Body of pancreas (tissue), 4 donors: ENCODE measurements at regions not wholly inside any gene's neighbourhood (a gene's known extent, or its start where the extent isn't known, plus 50 kb on each side); places are given as distances from the start of the nearest gene placed in this dataset.

Experiments
- ATAC-seq: fragments of 150-250 bp; one replicate; pipeline ENCODE4 v1.9.1; 2016
- DNase-seq, 4 donors: peaks; one replicate each; pipeline ENCODE4 v3.0.0-alpha.2; 2019
- H3K27ac ChIP-seq, 4 donors: fragments of 200-600 bp; sonication (generic); 1 replicate in 3 of 4; 2 replicates in 1 of 4; pipeline versions ENCODE4 v1.5.1 to v1.6.1; 2016 to 2019; ENCODE audit warnings: mild to moderate bottlenecking in 1 of 4, mixed read lengths in 1 of 4, moderate library complexity in 1 of 4
- H3K27me3 ChIP-seq, 2 donors: fragments of 200-600 bp; sonication (generic); one replicate each; pipeline ENCODE4 v1.6.0; 2016; ENCODE audit warnings: mild to moderate bottlenecking in 1 of 2
- H3K36me3 ChIP-seq, 2 donors: fragments of 200-600 bp; sonication (generic); replicated peaks in 1 of 2; 2 replicates each; pipeline ENCODE4 v1.5.1; 2016; ENCODE audit warnings: low read depth in 2 of 2; ENCODE audit not compliant: insufficient read depth in 1 of 2
- H3K4me1 ChIP-seq: fragments of 200-600 bp; sonication (generic); one replicate; pipeline ENCODE4 v1.6.0; 2016
- H3K4me3 ChIP-seq, 2 donors: fragments of 200-600 bp; sonication (generic); 1 replicate in 1 of 2; 2 replicates in 1 of 2; pipeline ENCODE4 v1.5.1; 2016 to 2019
- H3K9me3 ChIP-seq, 3 donors: fragments of 200-600 bp; sonication (generic); 1 replicate in 2 of 3; 2 replicates in 1 of 3; pipeline ENCODE4 v1.5.1; 2016
- POLR2A ChIP-seq, 3 donors: fragments of 450-650 bp; IDR thresholded peaks; one replicate each; pipeline ENCODE4 v1.6.1; 2016; ENCODE audit warnings: antibody characterized with exemption in 3 of 3, mild to moderate bottlenecking in 2 of 3
- WGBS, 2 donors: methylation state at CpG; one replicate each; pipeline ENCODE4 v1.1.5; 2017; 5-methylcytosine and 5-hydroxymethylcytosine counted together
- intact Hi-C: fragments of 100-400 bp; cut with DNase I; formaldehyde crosslinking; loops from one replicate; pipeline ENCODE4 v1.15.1; 2023
- TF ChIP-seq, protein P1 (sequence below), 7 experiments: fragments of 450-650 bp in 4 of 7; fragments of 200-600 bp in 3 of 7; sonication (generic) in 3 of 7; IDR thresholded peaks; one replicate each; pipeline ENCODE4 v1.5.1; 2016 to 2019; ENCODE audit warnings: antibody characterized with exemption in 7 of 7

DNA sequence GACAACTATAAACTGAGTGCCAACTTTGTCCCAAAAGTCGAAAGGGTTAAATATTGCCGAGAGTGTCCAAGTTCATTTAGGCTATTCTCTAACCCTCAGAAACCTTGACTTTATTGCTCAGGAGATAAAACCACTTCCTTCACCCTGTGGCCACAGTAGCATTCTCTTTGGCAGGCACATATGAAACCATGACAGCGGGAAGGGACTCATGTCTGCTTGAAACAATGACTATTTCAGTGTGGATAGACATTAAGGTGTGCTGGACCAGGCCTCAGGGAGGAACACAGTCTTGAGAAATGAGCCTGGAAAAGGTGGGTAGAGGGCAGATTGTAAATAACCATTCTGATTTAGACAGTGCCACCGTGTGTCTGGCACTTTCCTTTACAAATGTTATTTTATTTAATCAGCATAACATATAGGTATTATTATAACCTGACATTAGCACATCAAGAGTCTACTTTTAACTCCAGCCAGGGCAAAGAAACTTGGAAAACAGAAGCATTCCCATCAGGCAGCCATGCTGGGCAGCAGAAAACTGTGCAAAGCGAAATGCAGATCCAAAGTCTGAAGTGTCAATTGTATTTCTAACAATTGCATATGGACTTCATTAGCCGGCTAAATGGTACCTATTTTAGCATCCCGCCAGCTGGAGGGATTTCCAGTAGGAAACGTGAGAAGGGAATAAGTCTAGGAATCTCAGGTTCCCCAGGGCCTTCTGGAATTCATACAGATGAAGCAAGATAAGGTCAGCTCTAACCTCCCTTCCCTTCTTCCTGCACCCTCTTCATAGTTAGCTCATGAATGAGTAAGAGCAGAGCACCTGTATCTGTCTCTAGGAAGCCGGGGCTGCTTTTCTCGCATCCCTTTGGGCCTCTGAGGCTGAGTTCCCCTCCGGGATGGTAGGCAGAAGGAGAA, 212.8 kb upstream of the ELAC2 start:
- no peaks in the 10 kb centered on the region for H3K27me3 ChIP-seq
- H3K4me1 ChIP-seq: no peaks in the 10 kb centered on the region
- no peak for DNase-seq
- no peak for ATAC-seq
- H3K36me3 ChIP-seq: no peaks in the 10 kb centered on the region
- H3K27ac ChIP-seq: no peak overlapping the region
- 48 to 50% methylated on average over 11 of the region's 11 CpGs for WGBS, 2 donors
- intact Hi-C loops: no loop called here
- no peak overlapping the region for H3K4me3 ChIP-seq
- H3K9me3 ChIP-seq: no peaks in the 10 kb centered on the region
- TF ChIP-seq, protein P1, sequence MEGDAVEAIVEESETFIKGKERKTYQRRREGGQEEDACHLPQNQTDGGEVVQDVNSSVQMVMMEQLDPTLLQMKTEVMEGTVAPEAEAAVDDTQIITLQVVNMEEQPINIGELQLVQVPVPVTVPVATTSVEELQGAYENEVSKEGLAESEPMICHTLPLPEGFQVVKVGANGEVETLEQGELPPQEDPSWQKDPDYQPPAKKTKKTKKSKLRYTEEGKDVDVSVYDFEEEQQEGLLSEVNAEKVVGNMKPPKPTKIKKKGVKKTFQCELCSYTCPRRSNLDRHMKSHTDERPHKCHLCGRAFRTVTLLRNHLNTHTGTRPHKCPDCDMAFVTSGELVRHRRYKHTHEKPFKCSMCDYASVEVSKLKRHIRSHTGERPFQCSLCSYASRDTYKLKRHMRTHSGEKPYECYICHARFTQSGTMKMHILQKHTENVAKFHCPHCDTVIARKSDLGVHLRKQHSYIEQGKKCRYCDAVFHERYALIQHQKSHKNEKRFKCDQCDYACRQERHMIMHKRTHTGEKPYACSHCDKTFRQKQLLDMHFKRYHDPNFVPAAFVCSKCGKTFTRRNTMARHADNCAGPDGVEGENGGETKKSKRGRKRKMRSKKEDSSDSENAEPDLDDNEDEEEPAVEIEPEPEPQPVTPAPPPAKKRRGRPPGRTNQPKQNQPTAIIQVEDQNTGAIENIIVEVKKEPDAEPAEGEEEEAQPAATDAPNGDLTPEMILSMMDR (IDR thresholded peaks at IDR 0.05): peak in 5 of 7 experiments; percentile 6 to 40 (median 23)
- TF ChIP-seq POLR2A (IDR thresholded peaks at IDR 0.05): no peak

DNA sequence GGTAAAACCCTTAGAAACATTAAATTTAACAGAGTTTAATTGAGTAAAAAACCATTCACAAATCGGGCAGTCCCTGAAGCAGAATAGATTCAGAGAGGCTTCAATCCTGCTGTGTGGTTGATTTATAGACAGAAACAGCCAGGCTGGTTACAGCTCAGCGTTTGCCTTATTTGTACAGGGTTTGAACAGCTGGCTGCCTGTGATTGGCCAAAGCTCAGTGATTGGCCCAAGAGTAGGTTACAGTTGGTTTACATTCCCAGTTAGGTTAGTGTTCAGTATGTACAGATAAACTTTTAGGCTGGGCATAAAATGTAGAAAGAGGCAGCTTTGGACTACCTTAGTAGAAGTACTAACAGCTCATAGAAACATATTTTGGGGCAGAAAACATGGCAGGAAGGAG, 210.4 kb upstream of the ELAC2 start:
- Histone ChIP-seq H3K27ac (no peak overlapping the region), H3K4me3 (no peak overlapping the region), H3K27me3 (no peaks in the 10 kb centered on the region), H3K9me3 (no peaks in the 10 kb centered on the region), H3K4me1 (no peaks in the 10 kb centered on the region), H3K36me3 (no peaks in the 10 kb centered on the region)
- DNase-seq (no peak), ATAC-seq (no peak)
- TF ChIP-seq, protein P1 (IDR thresholded peaks at IDR 0.05): no peak
- TF ChIP-seq POLR2A (IDR thresholded peaks at IDR 0.05): no peak
- intact Hi-C loops: no loop called here
- 41 to 57% methylated on average over 2 of the region's 2 CpGs for WGBS, 2 donors

DNA sequence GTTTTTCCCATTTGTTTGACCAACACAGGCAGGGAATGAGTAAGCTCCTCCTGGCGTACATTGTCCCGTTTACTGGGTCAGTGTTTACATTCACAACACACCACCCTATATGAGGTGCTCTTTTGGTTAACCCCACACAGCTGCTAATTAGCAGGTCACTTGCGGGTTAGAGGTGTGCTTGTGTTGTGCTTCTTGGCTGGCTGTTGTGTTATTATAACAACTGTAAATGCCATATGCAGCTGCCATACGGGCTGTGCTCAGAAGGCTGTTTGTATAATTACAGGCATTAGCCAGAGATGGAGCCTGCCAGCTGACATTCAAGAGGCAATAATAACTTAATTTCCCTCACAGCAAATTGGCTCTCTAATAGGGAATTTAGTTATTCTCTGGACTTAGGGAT, 205.1 kb upstream of the ELAC2 start:
- Histone ChIP-seq H3K36me3 (no peaks in the 10 kb centered on the region), H3K27ac (no peak overlapping the region), H3K27me3 (no peaks in the 10 kb centered on the region), H3K9me3 (no peaks in the 10 kb centered on the region), H3K4me3 (no peak overlapping the region), H3K4me1 (no peaks in the 10 kb centered on the region)
- DNase-seq: no peak
- ATAC-seq: no peak
- TF ChIP-seq, protein P1 (IDR thresholded peaks at IDR 0.05): no peak
- no peak for TF ChIP-seq POLR2A (IDR thresholded peaks at IDR 0.05)
- WGBS, 2 donors: 51 to 53% methylated on average over 4 of the region's 4 CpGs
- intact Hi-C loops: no loop called here

DNA sequence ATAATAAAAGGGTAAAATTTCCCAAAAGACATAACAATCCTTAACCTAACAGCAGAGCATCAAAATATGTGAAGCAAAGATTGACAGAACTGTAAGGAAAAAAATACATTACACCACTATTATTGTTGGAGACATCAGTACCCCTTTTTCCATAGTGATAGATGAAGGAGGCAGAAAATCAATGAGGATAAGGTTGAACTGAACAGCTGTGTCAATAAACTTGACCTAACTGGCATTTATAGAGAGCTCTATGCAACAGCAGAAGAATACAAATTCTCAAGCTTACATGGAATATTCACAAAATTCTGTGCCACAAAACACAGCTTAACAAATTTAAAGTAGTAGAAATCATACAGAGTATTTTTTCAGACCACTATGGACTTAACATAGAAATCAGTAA, 195.0 kb upstream of the ELAC2 start:
- DNase-seq (peak in 1 of 4 donors; percentile 5), ATAC-seq (peak; percentile 77)
- Histone ChIP-seq H3K27me3 (no peaks in the 10 kb centered on the region), H3K4me3 (no peak overlapping the region), H3K27ac (no peak overlapping the region), H3K4me1 (peaks cover 8% of the 10 kb centered on the region), H3K9me3 (no peaks in the 10 kb centered on the region), H3K36me3 (no peaks in the 10 kb centered on the region)
- TF ChIP-seq, protein P1 (IDR thresholded peaks at IDR 0.05): no peak
- TF ChIP-seq POLR2A (IDR thresholded peaks at IDR 0.05): no peak
- intact Hi-C loops: no loop called here

DNA sequence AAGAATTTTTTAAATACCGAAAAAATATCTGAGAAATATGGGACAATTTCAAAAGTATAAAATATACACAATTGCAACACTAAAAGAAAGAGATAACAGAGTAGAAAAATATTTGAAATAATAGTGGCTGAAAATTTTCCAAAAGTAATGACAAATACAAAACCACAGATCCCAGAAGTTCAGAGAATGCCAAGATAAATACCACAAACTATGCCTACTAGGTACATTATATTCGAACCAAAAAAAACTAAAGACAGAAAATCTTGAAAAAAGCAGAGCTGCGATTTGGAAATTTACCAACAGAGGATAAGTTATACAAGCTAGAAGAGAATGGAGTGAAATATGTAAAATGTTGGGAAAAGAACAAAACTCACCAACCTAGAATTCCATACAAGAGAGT, 191.3 kb upstream of the ELAC2 start:
- no peaks in the 10 kb centered on the region for H3K27me3 ChIP-seq
- no peak overlapping the region for H3K27ac ChIP-seq
- TF ChIP-seq, protein P1 (IDR thresholded peaks at IDR 0.05): no peak
- no peak for TF ChIP-seq POLR2A (IDR thresholded peaks at IDR 0.05)
- WGBS, 2 donors: 49 to 74% methylated on average over 3 of the region's 3 CpGs
- DNase-seq (no peak), ATAC-seq (no peak)
- no peaks in the 10 kb centered on the region for H3K36me3 ChIP-seq
- H3K4me3 ChIP-seq: no peak overlapping the region
- peaks cover 8% of the 10 kb centered on the region for H3K4me1 ChIP-seq
- H3K9me3 ChIP-seq: no peaks in the 10 kb centered on the region
- intact Hi-C loops: no loop called here
